IMR-90 (cell line): ENCODE measurements at regions not wholly inside any gene's neighbourhood (a gene's known extent, or its start where the extent isn't known, plus 50 kb on each side); places are given as distances from the start of the nearest gene placed in this dataset.

Source experiments
- ATAC-seq: fragments of 200-7000 bp; cut with Tn5 transposase; 2 replicates; pipeline ENCODE4 v1.9.1; 2020; ENCODE audit warnings: low read depth, mild to moderate bottlenecking, moderate library complexity
- BruUV-seq: library from RNA; stranded (reverse); fragments of 400-500 nt; replicated peaks from 2 replicates; lab custom pipeline; 2021; lab: Mats Ljungman, UMichigan
- CTCF ChIA-PET: fragments of 300-600 bp; formaldehyde crosslinking; extraction: SDS; loops from one replicate; lab custom pipeline; 2021; ENCODE audit warnings: antibody characterized with exemption; lab: Yijun Ruan, JAX
- POLR2A ChIA-PET: fragments of 300-600 bp; sonication (Branson Sonifier 250); formaldehyde crosslinking; loops from one replicate; lab custom pipeline; 2022; ENCODE audit warnings: antibody characterized with exemption; ENCODE audit not compliant: unreplicated experiment; lab: Charles Lee
- DNase-seq: peaks from one replicate; pipeline ENCODE4 v3.0.0; 2013
- H2AFZ ChIP-seq: replicated peaks from 2 replicates; pipeline ENCODE3; 2013; ENCODE audit warnings: low read length, mild to moderate bottlenecking; ENCODE audit not compliant: poor library complexity
- H2AK5ac ChIP-seq: 2 replicates; pipeline ENCODE4 v1.6.1; 2013; ENCODE audit warnings: low read depth, low read length, inconsistent platforms
- H2AK9ac ChIP-seq: replicated peaks from 2 replicates; pipeline ENCODE3; 2013; ENCODE audit warnings: mild to moderate bottlenecking, low read depth, low read length, moderate library complexity; ENCODE audit not compliant: poor library complexity
- H2BK120ac ChIP-seq: 2 replicates; pipeline ENCODE4 v1.6.1; 2013; ENCODE audit warnings: low read depth, low read length, inconsistent platforms
- H2BK15ac ChIP-seq: 3 replicates; pipeline ENCODE4 v1.6.1; 2013; ENCODE audit warnings: low read depth, low read length, inconsistent platforms
- H2BK20ac ChIP-seq: 2 replicates; pipeline ENCODE4 v1.6.1; 2013; ENCODE audit warnings: low read depth, mild to moderate bottlenecking, inconsistent platforms, low read length, moderate library complexity
- H2BK5ac ChIP-seq: 2 replicates; pipeline ENCODE4 v1.6.1; 2013; ENCODE audit warnings: mild to moderate bottlenecking, low read depth, low read length, inconsistent platforms; ENCODE audit not compliant: poor library complexity, severe bottlenecking
- H3K14ac ChIP-seq: replicated peaks from 2 replicates; pipeline ENCODE4 v1.6.1; 2013; ENCODE audit warnings: low read depth, low read length, inconsistent platforms
- H3K18ac ChIP-seq: 2 replicates; pipeline ENCODE4 v1.6.1; 2013; ENCODE audit warnings: low read depth, low read length, control low read depth
- H3K23ac ChIP-seq: 2 replicates; pipeline ENCODE4 v1.6.1; 2013; ENCODE audit warnings: low read depth, low read length, inconsistent platforms
- H3K27ac ChIP-seq: 2 replicates; pipeline ENCODE4 v1.5.1; 2013; ENCODE audit warnings: mild to moderate bottlenecking, control low read depth, low read length; ENCODE audit not compliant: insufficient read depth
- H3K27me3 ChIP-seq: 2 replicates; pipeline ENCODE4 v1.6.1; 2013; ENCODE audit warnings: low read length; ENCODE audit not compliant: control insufficient read depth, insufficient read depth
- H3K36me3 ChIP-seq: 2 replicates; pipeline ENCODE4 v1.6.1; 2013; ENCODE audit warnings: low read length, mixed read lengths; ENCODE audit not compliant: control insufficient read depth, insufficient read depth
- H3K4ac ChIP-seq: 2 replicates; pipeline ENCODE4 v1.6.1; 2013; ENCODE audit warnings: low read depth, low read length, inconsistent platforms
- H3K4me1 ChIP-seq: 2 replicates; pipeline ENCODE4 v1.6.1; 2013; ENCODE audit warnings: low read length, mixed read lengths; ENCODE audit not compliant: control insufficient read depth, insufficient read depth
- H3K4me2 ChIP-seq: 2 replicates; pipeline ENCODE4 v1.6.1; 2013; ENCODE audit warnings: low read depth, mild to moderate bottlenecking, control low read depth, low read length, moderate library complexity
- H3K4me3 ChIP-seq: 2 replicates; pipeline ENCODE4 v1.5.1; 2013; ENCODE audit warnings: low read depth, mild to moderate bottlenecking, control low read depth, low read length, moderate library complexity; ENCODE audit not compliant: insufficient read depth
- H3K56ac ChIP-seq: 2 replicates; pipeline ENCODE4 v1.6.1; 2013; ENCODE audit warnings: low read length, inconsistent platforms; ENCODE audit not compliant: insufficient read depth; ENCODE audit errors: extremely low read depth
- H3K79me1 ChIP-seq, 2 experiments: 2 replicates each; pipeline ENCODE4 v1.6.1; 2013; ENCODE audit warnings: low read length in 2 of 2, inconsistent platforms in 1 of 2, low read depth in 1 of 2
- H3K9ac ChIP-seq: 2 replicates; pipeline ENCODE4 v1.6.1; 2013; ENCODE audit warnings: low read depth, low read length, control low read depth
- H3K9me1 ChIP-seq: 2 replicates; pipeline ENCODE4 v1.6.1; 2013; ENCODE audit warnings: low read length, inconsistent platforms; ENCODE audit not compliant: insufficient read depth
- H3K9me3 ChIP-seq: 2 replicates; pipeline ENCODE4 v1.6.1; 2013; ENCODE audit warnings: low read length; ENCODE audit not compliant: control insufficient read depth, insufficient read depth
- H4K20me1 ChIP-seq: 2 replicates; pipeline ENCODE4 v1.6.1; 2013; ENCODE audit warnings: low read length, inconsistent platforms; ENCODE audit not compliant: insufficient read depth
- H4K5ac ChIP-seq: 2 replicates; pipeline ENCODE4 v1.6.1; 2013; ENCODE audit warnings: mild to moderate bottlenecking, low read depth, low read length, control low read depth
- H4K8ac ChIP-seq, 2 experiments: 2 replicates each; pipeline ENCODE4 v1.6.1; 2013; ENCODE audit warnings: low read depth in 2 of 2, low read length in 2 of 2, control low read depth in 1 of 2, inconsistent platforms in 1 of 2
- H4K91ac ChIP-seq: 2 replicates; pipeline ENCODE4 v1.6.1; 2013; ENCODE audit warnings: low read depth, low read length, inconsistent platforms; ENCODE audit not compliant: insufficient read depth
- BHLHE40 ChIP-seq: fragments of 150-350 bp; IDR thresholded peaks from 2 replicates; pipeline ENCODE4 v1.6.1; 2016; ENCODE audit warnings: mild to moderate bottlenecking, low read depth, low read length
- CEBPB ChIP-seq: IDR thresholded peaks from 2 replicates; pipeline ENCODE4 v1.6.1; 2012; ENCODE audit warnings: low read depth, low read length, improper control_type of control experiment
- CHD1 ChIP-seq: IDR thresholded peaks from 2 replicates; pipeline ENCODE4 v1.6.1; 2012; ENCODE audit warnings: low read depth, low read length, improper control_type of control experiment
- ELK1 ChIP-seq: fragments of 150-350 bp; IDR thresholded peaks from 2 replicates; pipeline ENCODE4 v1.6.1; 2016; ENCODE audit warnings: low read depth, mild to moderate bottlenecking, low read length, moderate library complexity, borderline replicate concordance
- MAFK ChIP-seq: IDR thresholded peaks from 2 replicates; pipeline ENCODE4 v1.6.1; 2012; ENCODE audit warnings: low read depth, low read length, improper control_type of control experiment
- MAZ ChIP-seq: IDR thresholded peaks from 2 replicates; pipeline ENCODE4 v1.6.1; 2012; ENCODE audit warnings: low read depth, mild to moderate bottlenecking, low read length, improper control_type of control experiment, moderate library complexity, borderline replicate concordance
- MXI1 ChIP-seq: IDR thresholded peaks from 2 replicates; pipeline ENCODE4 v1.6.1; 2012; ENCODE audit warnings: low read depth, mild to moderate bottlenecking, low read length, moderate library complexity, borderline replicate concordance
- NFE2L2 ChIP-seq: fragments of 150-350 bp; IDR thresholded peaks from 2 replicates; pipeline ENCODE4 v1.6.1; 2016; ENCODE audit warnings: low read depth, mild to moderate bottlenecking, low read length
- POLR2A ChIP-seq: IDR thresholded peaks from 2 replicates; pipeline ENCODE4 v1.6.1; 2012; ENCODE audit warnings: mild to moderate bottlenecking, low read depth, low read length
- RAD21 ChIP-seq: IDR thresholded peaks from 2 replicates; pipeline ENCODE4 v1.6.1; 2012; ENCODE audit warnings: low read length, improper control_type of control experiment
- RCOR1 ChIP-seq: IDR thresholded peaks from 2 replicates; pipeline ENCODE4 v1.6.1; 2012; ENCODE audit warnings: mild to moderate bottlenecking, low read length, improper control_type of control experiment; ENCODE audit not compliant: insufficient replicate concordance
- RFX5 ChIP-seq: IDR thresholded peaks from 2 replicates; pipeline ENCODE4 v1.8.0; 2012; ENCODE audit warnings: low read depth, mild to moderate bottlenecking, low read length, moderate library complexity
- SMC3 ChIP-seq: fragments of 150-350 bp; IDR thresholded peaks from 2 replicates; pipeline ENCODE4 v1.6.1; 2016; ENCODE audit warnings: low read depth, mild to moderate bottlenecking, antibody characterized with exemption, low read length, moderate library complexity
- USF2 ChIP-seq: fragments of 150-350 bp; IDR thresholded peaks from 2 replicates; pipeline ENCODE4 v1.6.1; 2017; ENCODE audit warnings: mild to moderate bottlenecking, antibody characterized with exemption, low read length, low read depth
- WGBS, 2 experiments: methylation state at CpG; one replicate each; pipeline versions ENCODE4 v1.1.5 to v1.1.7; 2013; ENCODE audit warnings: missing lambda C conversion rate in 2 of 2; ENCODE audit not compliant: insufficient read length in 1 of 2; ENCODE audit errors: extremely low coverage in 2 of 2; 5-methylcytosine and 5-hydroxymethylcytosine counted together
- dilution Hi-C: fragments of 300-500 bp; cut with HindIII; formaldehyde crosslinking; loops from one replicate; pipeline ENCODE4 v1.14.3; 2018; ENCODE audit warnings: low sequenced_read_pairs; ENCODE audit not compliant: unreplicated experiment
- in situ Hi-C: fragments of 300-500 bp; cut with MboI; formaldehyde crosslinking; loops from 3 replicates; pipeline ENCODE4 v1.14.3; 2019; ENCODE audit warnings: low sequenced_read_pairs, inconsistent platforms, mixed read lengths
- intact Hi-C: fragments of 100-400 bp; cut with micrococcal nuclease; formaldehyde crosslinking; loops from 2 replicates; pipeline ENCODE4 v1.10.0; 2022
- TF ChIP-seq, protein P1 (sequence below): conservative IDR thresholded peaks from 2 replicates; pipeline ENCODE4 v1.5.1; 2012; ENCODE audit warnings: mild to moderate bottlenecking, low read depth, low read length, improper control_type of control experiment

DNA sequence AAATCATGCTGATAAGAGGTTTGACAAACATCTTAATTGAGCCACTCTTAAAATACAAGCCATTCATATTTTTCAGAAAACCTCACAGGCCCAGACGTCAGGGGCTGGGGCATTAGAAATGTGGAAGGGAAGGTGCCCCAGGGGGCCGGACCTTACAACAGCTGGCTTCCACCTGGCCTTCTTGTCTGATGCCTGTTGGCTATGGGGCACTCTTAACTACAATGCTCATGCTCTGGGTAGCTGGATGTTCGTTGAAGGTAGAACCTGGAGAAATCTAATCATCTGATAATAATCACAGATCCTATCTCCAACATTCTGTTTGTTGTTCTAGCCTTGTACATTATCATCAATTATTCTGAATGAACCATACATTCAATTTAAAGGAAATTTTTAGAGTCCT is 156.9 kb upstream of the SOX11 start:
- CTCF ChIA-PET, result no interaction called here
- Histone ChIP-seq H3K79me1 (no peaks in the 10 kb centered on the region), H4K8ac (no peak overlapping the region), H3K4me2 (no peak overlapping the region), H4K91ac (no peak overlapping the region), H3K9me1 (no peaks in the 10 kb centered on the region), H2AK9ac (no peak overlapping the region), H3K27ac (no peak overlapping the region), H3K4ac (no peak overlapping the region), H3K27me3 (no peaks in the 10 kb centered on the region), H3K14ac (no peak overlapping the region), H2AFZ (no peak overlapping the region), H2BK20ac (no peak overlapping the region), H4K20me1 (no peaks in the 10 kb centered on the region), H4K5ac (no peak overlapping the region), H3K9ac (no peak overlapping the region), H2AK5ac (no peak overlapping the region), H2BK120ac (no peak overlapping the region), H3K18ac (no peak overlapping the region), H3K4me1 (no peaks in the 10 kb centered on the region), H2BK15ac (no peak overlapping the region), H3K36me3 (no peaks in the 10 kb centered on the region), H3K4me3 (no peak overlapping the region), H3K9me3 (peaks cover 3% of the 10 kb centered on the region; the same call in 1 of the 2 replicates), H3K56ac (no peak overlapping the region), H2BK5ac (no peak overlapping the region), H3K23ac (no peak overlapping the region)
- BruUV-seq, result no TSS peak
- in situ Hi-C loops, result no loop called here
- POLR2A ChIA-PET, result no interaction called here
- ATAC-seq, result no peak
- no peak for DNase-seq
- intact Hi-C loops, result no loop called here
- TF ChIP-seq, protein P1, sequence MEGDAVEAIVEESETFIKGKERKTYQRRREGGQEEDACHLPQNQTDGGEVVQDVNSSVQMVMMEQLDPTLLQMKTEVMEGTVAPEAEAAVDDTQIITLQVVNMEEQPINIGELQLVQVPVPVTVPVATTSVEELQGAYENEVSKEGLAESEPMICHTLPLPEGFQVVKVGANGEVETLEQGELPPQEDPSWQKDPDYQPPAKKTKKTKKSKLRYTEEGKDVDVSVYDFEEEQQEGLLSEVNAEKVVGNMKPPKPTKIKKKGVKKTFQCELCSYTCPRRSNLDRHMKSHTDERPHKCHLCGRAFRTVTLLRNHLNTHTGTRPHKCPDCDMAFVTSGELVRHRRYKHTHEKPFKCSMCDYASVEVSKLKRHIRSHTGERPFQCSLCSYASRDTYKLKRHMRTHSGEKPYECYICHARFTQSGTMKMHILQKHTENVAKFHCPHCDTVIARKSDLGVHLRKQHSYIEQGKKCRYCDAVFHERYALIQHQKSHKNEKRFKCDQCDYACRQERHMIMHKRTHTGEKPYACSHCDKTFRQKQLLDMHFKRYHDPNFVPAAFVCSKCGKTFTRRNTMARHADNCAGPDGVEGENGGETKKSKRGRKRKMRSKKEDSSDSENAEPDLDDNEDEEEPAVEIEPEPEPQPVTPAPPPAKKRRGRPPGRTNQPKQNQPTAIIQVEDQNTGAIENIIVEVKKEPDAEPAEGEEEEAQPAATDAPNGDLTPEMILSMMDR, result no peak
- TF ChIP-seq USF2 (no peak), BHLHE40 (no peak), POLR2A (no peak), CEBPB (no peak), MXI1 (no peak), CHD1 (no peak), RCOR1 (no peak), SMC3 (no peak), ELK1 (no peak), MAZ (no peak), NFE2L2 (no peak), MAFK (no peak), RFX5 (no peak), RAD21 (no peak)
- dilution Hi-C loops, result no loop called here
- WGBS, 2 experiments, result no CpG with 5 or more reads among the region's 3 CpGs
